ENCODE measurements at regions not wholly inside any gene's neighbourhood (a gene's known extent, or its start where the extent isn't known, plus 50 kb on each side); places are given as distances from the start of the nearest gene placed in this dataset.
"Not testable (repeated sequence)": the region's sequence is repeated elsewhere in the genome, so short reads cannot be mapped to it uniquely, and the experiment has no call there.

DNA sequence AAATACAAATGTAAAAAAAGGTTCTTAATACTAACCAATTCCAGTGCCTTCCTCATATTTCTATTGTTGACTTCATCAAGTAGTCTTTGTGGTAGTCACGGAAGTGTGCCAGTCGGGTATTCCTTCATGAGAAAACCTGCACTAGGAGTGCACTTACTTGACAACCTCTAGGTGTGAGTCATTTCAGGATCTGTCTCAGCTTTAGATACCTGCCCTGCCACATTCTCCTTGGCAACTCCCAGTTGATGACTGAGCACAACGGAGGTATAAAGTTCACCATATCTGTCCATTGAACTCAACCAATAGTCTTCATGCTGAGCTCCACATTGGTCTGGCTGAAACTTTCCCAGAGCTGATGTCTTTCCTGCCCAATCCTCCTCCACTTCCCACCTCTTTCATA is 215.7 kb downstream of the SYT10 start:
- TF ChIP-seq POLR2A (IDR thresholded peaks at IDR 0.05), result no peak
- TF ChIP-seq EP300 (IDR thresholded peaks at IDR 0.05), result no peak
- TF ChIP-seq POLR2AphosphoS5 (IDR thresholded peaks at IDR 0.05), result no peak
- TF ChIP-seq, protein P1, sequence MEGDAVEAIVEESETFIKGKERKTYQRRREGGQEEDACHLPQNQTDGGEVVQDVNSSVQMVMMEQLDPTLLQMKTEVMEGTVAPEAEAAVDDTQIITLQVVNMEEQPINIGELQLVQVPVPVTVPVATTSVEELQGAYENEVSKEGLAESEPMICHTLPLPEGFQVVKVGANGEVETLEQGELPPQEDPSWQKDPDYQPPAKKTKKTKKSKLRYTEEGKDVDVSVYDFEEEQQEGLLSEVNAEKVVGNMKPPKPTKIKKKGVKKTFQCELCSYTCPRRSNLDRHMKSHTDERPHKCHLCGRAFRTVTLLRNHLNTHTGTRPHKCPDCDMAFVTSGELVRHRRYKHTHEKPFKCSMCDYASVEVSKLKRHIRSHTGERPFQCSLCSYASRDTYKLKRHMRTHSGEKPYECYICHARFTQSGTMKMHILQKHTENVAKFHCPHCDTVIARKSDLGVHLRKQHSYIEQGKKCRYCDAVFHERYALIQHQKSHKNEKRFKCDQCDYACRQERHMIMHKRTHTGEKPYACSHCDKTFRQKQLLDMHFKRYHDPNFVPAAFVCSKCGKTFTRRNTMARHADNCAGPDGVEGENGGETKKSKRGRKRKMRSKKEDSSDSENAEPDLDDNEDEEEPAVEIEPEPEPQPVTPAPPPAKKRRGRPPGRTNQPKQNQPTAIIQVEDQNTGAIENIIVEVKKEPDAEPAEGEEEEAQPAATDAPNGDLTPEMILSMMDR (IDR thresholded peaks at IDR 0.05), result no peak
- 51% methylated on average over 3 of the region's 3 CpGs for WGBS
- Histone ChIP-seq H3K4me3 (no peak overlapping the region), H3K27ac (no peak overlapping the region), H3K4me1 (no peaks in the 10 kb centered on the region), H3K9me3 (peaks cover 9% of the 10 kb centered on the region), H3K36me3 (no peaks in the 10 kb centered on the region), H3K27me3 (no peaks in the 10 kb centered on the region)
- DNase-seq (ENCODE audit: low spot score in 2 of 2), result no peak

DNA sequence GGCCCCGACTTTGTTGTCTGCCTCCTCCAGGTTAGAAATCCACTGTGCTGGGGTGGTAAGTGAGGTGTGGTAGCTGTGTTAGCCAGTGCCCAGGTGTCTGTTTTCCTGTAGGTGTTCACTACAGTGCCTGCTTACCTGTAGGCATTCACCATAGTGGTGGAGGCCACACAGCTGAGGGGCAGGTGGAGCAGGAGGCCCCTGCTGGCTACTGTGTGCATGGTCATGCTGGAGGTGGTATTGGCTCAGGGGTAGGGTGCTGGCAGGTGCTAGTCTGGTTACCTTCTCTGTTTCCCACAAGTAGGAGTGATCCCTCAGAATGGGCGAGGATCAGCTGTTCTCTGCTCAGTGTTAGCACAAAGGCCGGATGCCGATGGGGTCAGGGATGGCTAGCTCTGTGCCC is 217.3 kb downstream of the SYT10 start:
- Histone ChIP-seq H3K4me3 (no peak overlapping the region), H3K36me3 (no peaks in the 10 kb centered on the region), H3K27ac (no peak overlapping the region), H3K9me3 (peaks cover 17% of the 10 kb centered on the region), H3K27me3 (no peaks in the 10 kb centered on the region), H3K4me1 (no peaks in the 10 kb centered on the region)
- no peak for TF ChIP-seq EP300 (IDR thresholded peaks at IDR 0.05)
- TF ChIP-seq, protein P1 (IDR thresholded peaks at IDR 0.05), result no peak
- TF ChIP-seq POLR2A (IDR thresholded peaks at IDR 0.05), result no peak
- no peak for TF ChIP-seq POLR2AphosphoS5 (IDR thresholded peaks at IDR 0.05)
- 94% methylated on average over 4 of the region's 4 CpGs for WGBS
- no peak for DNase-seq (ENCODE audit: low spot score in 2 of 2)

DNA sequence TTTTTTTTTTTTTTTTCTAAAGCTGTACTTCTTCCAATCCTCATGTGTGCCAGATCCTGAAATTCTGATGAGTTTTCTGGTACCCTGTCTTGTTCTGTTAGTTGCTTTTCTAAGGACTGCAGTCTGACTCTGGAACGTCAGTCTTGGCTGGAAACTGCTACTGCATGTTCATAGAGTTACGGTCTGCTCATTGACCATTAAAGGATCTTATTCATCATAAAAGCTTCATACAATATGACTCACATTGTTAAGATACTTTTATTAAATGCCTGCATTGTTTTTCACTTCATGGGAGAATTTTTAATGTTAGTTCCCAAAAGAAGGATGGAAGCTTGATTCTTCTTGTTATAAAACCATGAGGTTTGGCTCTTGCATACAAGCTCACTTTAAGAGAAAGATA is 233.6 kb downstream of the SYT10 start:
- TF ChIP-seq POLR2AphosphoS5 (IDR thresholded peaks at IDR 0.05) (no peak), POLR2A (IDR thresholded peaks at IDR 0.05) (no peak), EP300 (IDR thresholded peaks at IDR 0.05) (no peak)
- TF ChIP-seq, protein P1 (IDR thresholded peaks at IDR 0.05), result no peak
- DNase-seq (ENCODE audit: low spot score in 2 of 2), result no peak
- H3K4me1 ChIP-seq, result no peaks in the 10 kb centered on the region
- H3K9me3 ChIP-seq, result no peaks in the 10 kb centered on the region
- H3K27ac ChIP-seq, result no peak overlapping the region
- no peaks in the 10 kb centered on the region for H3K27me3 ChIP-seq
- WGBS, result 39% methylated on average over 2 of the region's 2 CpGs
- no peaks in the 10 kb centered on the region for H3K36me3 ChIP-seq
- H3K4me3 ChIP-seq, result no peak overlapping the region

DNA sequence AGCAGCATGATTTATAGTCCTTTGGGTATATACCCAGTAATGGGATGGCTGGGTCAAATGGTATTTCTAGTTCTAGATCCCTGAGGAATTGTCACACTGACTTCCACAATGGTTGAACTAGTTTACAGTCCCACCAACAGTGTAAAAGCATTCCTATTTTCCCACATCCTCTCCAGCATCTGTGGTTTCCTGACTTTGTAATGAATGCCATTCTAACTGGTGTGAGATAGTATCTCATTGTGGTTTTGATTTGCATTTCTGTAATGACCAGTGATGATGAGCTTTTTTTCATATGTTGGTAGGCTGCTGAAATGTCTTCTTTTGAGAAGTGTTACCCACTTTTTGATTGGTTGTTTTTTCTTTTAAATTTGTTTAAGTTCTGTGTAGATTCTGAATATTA is 245.2 kb downstream of the SYT10 start:
- not testable (repeated sequence) for H3K36me3 ChIP-seq; H3K27me3 ChIP-seq; H3K4me3 ChIP-seq; H3K4me1 ChIP-seq; H3K9me3 ChIP-seq; DNase-seq (ENCODE audit: low spot score in 2 of 2); H3K27ac ChIP-seq

DNA sequence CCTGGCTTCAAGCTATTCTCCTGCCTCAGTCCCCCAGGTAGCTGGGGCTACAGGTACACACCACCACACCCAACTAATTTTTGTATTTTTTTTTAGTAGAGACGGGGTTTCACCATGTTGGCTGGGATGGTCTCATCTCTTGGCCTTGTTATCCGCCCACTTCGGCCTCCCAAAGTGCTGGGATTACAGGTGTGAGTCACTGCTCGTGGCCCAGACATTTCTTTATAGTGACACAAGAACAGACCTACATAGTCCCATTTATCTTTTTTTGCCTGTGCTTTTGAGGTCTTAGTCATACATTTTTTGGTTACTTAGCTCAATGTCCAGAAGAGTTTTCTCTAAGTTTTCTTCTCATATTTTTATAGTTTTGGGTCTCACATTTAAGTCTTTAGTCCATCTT is 247.4 kb downstream of the SYT10 start:
- no peaks in the 10 kb centered on the region for H3K36me3 ChIP-seq
- no peak for DNase-seq (ENCODE audit: low spot score in 2 of 2)
- H3K27me3 ChIP-seq, result no peaks in the 10 kb centered on the region
- 81% methylated on average over 4 of the region's 4 CpGs for WGBS
- no peak for TF ChIP-seq POLR2AphosphoS5 (IDR thresholded peaks at IDR 0.05)
- no peak for TF ChIP-seq EP300 (IDR thresholded peaks at IDR 0.05)
- TF ChIP-seq, protein P1 (IDR thresholded peaks at IDR 0.05), result no peak
- TF ChIP-seq POLR2A (IDR thresholded peaks at IDR 0.05), result no peak
- no peaks in the 10 kb centered on the region for H3K4me1 ChIP-seq
- peaks cover 4% of the 10 kb centered on the region for H3K9me3 ChIP-seq
- H3K4me3 ChIP-seq, result no peak overlapping the region
- no peak overlapping the region for H3K27ac ChIP-seq

DNA sequence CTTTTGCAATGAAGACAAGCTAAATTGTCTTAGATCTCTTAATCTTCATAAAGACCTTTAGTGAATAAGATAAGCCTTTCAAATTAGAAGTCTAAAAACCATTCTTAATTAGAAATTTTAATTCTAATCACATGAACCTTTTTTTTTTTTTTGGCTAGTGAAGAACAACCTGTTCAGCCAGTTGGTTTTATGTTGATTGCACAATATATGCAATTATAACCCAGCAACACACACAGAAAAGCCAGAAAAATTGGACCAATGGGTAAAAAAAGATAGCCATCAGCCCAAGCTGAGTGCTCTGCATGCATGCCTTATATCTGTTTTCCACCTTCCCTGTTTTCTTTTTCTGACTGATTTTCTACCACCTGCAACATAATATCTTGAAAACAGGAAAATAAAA is 252.2 kb downstream of the SYT10 start:
- no peak for DNase-seq (ENCODE audit: low spot score in 2 of 2)
- H3K4me1 ChIP-seq, result no peaks in the 10 kb centered on the region
- H3K27ac ChIP-seq, result no peak overlapping the region
- TF ChIP-seq POLR2A (IDR thresholded peaks at IDR 0.05), result no peak
- TF ChIP-seq POLR2AphosphoS5 (IDR thresholded peaks at IDR 0.05), result no peak
- TF ChIP-seq EP300 (IDR thresholded peaks at IDR 0.05), result no peak
- TF ChIP-seq, protein P1 (IDR thresholded peaks at IDR 0.05), result no peak
- H3K27me3 ChIP-seq, result no peaks in the 10 kb centered on the region
- H3K36me3 ChIP-seq, result no peaks in the 10 kb centered on the region
- H3K9me3 ChIP-seq, result peaks cover 4% of the 10 kb centered on the region
- no peak overlapping the region for H3K4me3 ChIP-seq

All from suprapubic skin (tissue), 4 donors.